ENCODE measurements at regions not wholly inside any gene's neighbourhood (a gene's known extent, or its start where the extent isn't known, plus 50 kb on each side); places are given as distances from the start of the nearest gene placed in this dataset.
"Not testable (repeated sequence)": the region's sequence is repeated elsewhere in the genome, so short reads cannot be mapped to it uniquely, and the experiment has no call there.

- H3K27me3 ChIP-seq (ENCODE audit: control insufficient read depth, insufficient read depth, low read length, poor library complexity, severe bottlenecking), result no peaks in the 10 kb centered on the region
- no peaks in the 10 kb centered on the region for H3K9me3 ChIP-seq (ENCODE audit: control insufficient read depth, low read length)
- no peak overlapping the region for H3K27ac ChIP-seq (ENCODE audit: insufficient read depth, low read depth, low read length, poor library complexity, severe bottlenecking)
- no peaks in the 10 kb centered on the region for H3K4me1 ChIP-seq (ENCODE audit: control insufficient read depth, insufficient read depth, low read length)
- H3K36me3 ChIP-seq (ENCODE audit: control insufficient read depth, insufficient read depth, low read length), result no peaks in the 10 kb centered on the region
- 92 to 98% methylated on average over 9 of the region's 9 CpGs for WGBS, 2 experiments
- H3K4me3 ChIP-seq (ENCODE audit: insufficient read depth, low read depth, low read length), result no peak overlapping the region
These were observed 528.2 kb downstream of the NR2F2 start for GRCh38 chr15:96858694-96859093.

DNA sequence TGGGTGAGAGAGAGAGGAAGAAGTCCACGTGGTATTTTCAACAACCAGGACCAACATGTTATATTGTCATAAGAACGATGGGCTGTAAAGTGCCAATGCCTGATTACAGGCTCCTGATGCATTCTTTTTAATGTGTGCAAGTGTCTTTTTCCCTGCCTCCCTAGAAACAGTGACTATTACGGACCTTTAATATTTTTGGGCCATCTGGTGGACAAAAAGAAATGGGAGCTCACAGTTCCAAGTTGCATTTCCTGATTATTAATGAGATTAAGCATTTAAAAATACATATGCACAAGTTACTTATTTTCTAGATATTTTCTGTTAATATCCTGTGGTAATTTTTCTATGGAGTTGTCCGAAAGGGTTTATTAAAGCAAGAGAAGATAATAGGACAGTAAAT lies 530.2 kb downstream of the NR2F2 start:
- 81 to 85% methylated on average over 4 of the region's 4 CpGs for WGBS, 2 experiments
- no peaks in the 10 kb centered on the region for H3K36me3 ChIP-seq (ENCODE audit: control insufficient read depth, insufficient read depth, low read length)
- no peaks in the 10 kb centered on the region for H3K4me1 ChIP-seq (ENCODE audit: control insufficient read depth, insufficient read depth, low read length)
- H3K4me3 ChIP-seq (ENCODE audit: insufficient read depth, low read depth, low read length), result no peak overlapping the region
- no peaks in the 10 kb centered on the region for H3K9me3 ChIP-seq (ENCODE audit: control insufficient read depth, low read length)
- no peak overlapping the region for H3K27ac ChIP-seq (ENCODE audit: insufficient read depth, low read depth, low read length, poor library complexity, severe bottlenecking)
- no peaks in the 10 kb centered on the region for H3K27me3 ChIP-seq (ENCODE audit: control insufficient read depth, insufficient read depth, low read length, poor library complexity, severe bottlenecking)

DNA sequence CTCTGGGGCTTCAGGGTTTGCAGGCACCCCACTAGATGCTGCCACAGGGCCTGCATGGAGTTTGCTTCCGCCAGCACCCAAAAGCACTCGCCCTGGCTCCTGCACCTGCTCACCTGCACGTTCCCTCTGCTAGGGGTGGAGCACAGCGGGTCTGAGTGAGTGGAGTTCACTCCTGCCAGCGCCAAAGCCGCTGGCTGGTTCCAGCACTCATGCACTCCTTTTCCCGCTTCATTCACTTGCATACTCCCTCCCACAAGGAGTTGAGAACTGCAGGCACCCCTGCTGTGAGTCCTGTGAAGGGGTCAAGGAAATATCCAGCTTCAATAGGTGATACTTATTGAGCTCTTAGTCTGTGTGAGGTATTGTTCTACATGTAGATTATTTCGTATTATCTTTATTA lies 537.5 kb downstream of the NR2F2 start:
- WGBS, 2 experiments, result 82 to 85% methylated on average over 7 of the region's 8 CpGs
- H3K36me3 ChIP-seq (ENCODE audit: control insufficient read depth, insufficient read depth, low read length), result no peaks in the 10 kb centered on the region
- H3K4me1 ChIP-seq (ENCODE audit: control insufficient read depth, insufficient read depth, low read length), result no peaks in the 10 kb centered on the region
- H3K27me3 ChIP-seq (ENCODE audit: control insufficient read depth, insufficient read depth, low read length, poor library complexity, severe bottlenecking), result no peaks in the 10 kb centered on the region
- no peak overlapping the region for H3K27ac ChIP-seq (ENCODE audit: insufficient read depth, low read depth, low read length, poor library complexity, severe bottlenecking)
- no peaks in the 10 kb centered on the region for H3K9me3 ChIP-seq (ENCODE audit: control insufficient read depth, low read length)
- no peak overlapping the region for H3K4me3 ChIP-seq (ENCODE audit: insufficient read depth, low read depth, low read length)

DNA sequence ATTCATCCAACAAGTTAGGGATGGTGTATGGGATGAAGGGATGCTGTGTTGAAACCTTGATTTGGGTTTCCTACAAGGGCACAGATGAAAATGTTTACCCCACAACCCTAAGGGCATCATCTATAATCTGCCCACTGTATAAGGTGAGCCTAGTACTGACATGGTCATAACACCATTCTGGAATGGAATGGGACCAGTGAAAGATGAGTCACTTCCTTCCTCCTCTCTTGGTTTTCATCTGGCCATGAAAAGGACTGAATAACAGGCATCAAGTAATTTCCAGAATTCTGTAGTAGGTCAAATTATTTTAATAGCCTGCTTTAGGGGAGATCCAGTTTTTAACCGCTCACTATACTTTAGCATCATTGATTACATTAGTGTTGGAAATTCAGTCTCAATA lies 538.6 kb downstream of the NR2F2 start:
- H3K4me1 ChIP-seq (ENCODE audit: control insufficient read depth, insufficient read depth, low read length), result no peaks in the 10 kb centered on the region
- H3K27ac ChIP-seq (ENCODE audit: insufficient read depth, low read depth, low read length, poor library complexity, severe bottlenecking), result no peak overlapping the region
- no peaks in the 10 kb centered on the region for H3K36me3 ChIP-seq (ENCODE audit: control insufficient read depth, insufficient read depth, low read length)
- no CpG with 5 or more reads among the region's 1 CpG for WGBS, 2 experiments
- no peaks in the 10 kb centered on the region for H3K27me3 ChIP-seq (ENCODE audit: control insufficient read depth, insufficient read depth, low read length, poor library complexity, severe bottlenecking)
- H3K4me3 ChIP-seq (ENCODE audit: insufficient read depth, low read depth, low read length), result no peak overlapping the region
- H3K9me3 ChIP-seq (ENCODE audit: control insufficient read depth, low read length), result no peaks in the 10 kb centered on the region

DNA sequence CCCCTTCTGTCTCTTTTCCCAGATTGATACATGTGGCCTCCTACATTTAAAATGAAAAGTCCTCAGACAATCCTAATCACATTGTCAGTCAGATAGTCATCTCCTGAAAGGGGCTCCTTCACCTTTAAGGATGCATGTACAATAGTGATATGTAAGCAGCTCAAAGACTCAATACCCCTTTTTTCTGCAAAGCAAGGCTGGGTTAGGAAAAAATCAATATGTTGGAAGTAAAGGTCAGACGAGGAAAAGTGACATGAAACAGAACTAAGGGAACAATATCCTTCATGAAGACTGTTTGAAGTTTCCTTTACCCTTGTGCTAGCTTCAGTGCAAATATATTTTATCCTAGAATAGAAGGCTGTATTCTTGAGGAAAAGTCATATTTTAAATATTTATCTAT lies 539.3 kb downstream of the NR2F2 start:
- no peaks in the 10 kb centered on the region for H3K4me1 ChIP-seq (ENCODE audit: control insufficient read depth, insufficient read depth, low read length)

GRCh38 chr15:96870580-96870979 lies 540.1 kb downstream of the NR2F2 start:
- WGBS, 2 experiments, result 85% methylated on average over 8 of the region's 8 CpGs
- H3K9me3 ChIP-seq (ENCODE audit: control insufficient read depth, low read length), result no peaks in the 10 kb centered on the region
- H3K36me3 ChIP-seq (ENCODE audit: control insufficient read depth, insufficient read depth, low read length), result no peaks in the 10 kb centered on the region
- no peaks in the 10 kb centered on the region for H3K27me3 ChIP-seq (ENCODE audit: control insufficient read depth, insufficient read depth, low read length, poor library complexity, severe bottlenecking)
- no peak overlapping the region for H3K27ac ChIP-seq (ENCODE audit: insufficient read depth, low read depth, low read length, poor library complexity, severe bottlenecking)
- H3K4me1 ChIP-seq (ENCODE audit: control insufficient read depth, insufficient read depth, low read length), result no peaks in the 10 kb centered on the region
- H3K4me3 ChIP-seq (ENCODE audit: insufficient read depth, low read depth, low read length), result no peak overlapping the region

More for the DNA sequence above, 539.3 kb downstream of the NR2F2 start:
- Histone ChIP-seq H3K27ac (ENCODE audit: insufficient read depth, low read depth, low read length, poor library complexity, severe bottlenecking) (no peak overlapping the region), H3K36me3 (ENCODE audit: control insufficient read depth, insufficient read depth, low read length) (no peaks in the 10 kb centered on the region), H3K27me3 (ENCODE audit: control insufficient read depth, insufficient read depth, low read length, poor library complexity, severe bottlenecking) (no peaks in the 10 kb centered on the region), H3K4me3 (ENCODE audit: insufficient read depth, low read depth, low read length) (no peak overlapping the region), H3K9me3 (ENCODE audit: control insufficient read depth, low read length) (no peaks in the 10 kb centered on the region)
- WGBS, 2 experiments, result 95 to 100% methylated on average over 1 of the region's 1 CpG

- not testable (repeated sequence) for H3K9me3 ChIP-seq (ENCODE audit: control insufficient read depth, low read length); H3K4me1 ChIP-seq (ENCODE audit: control insufficient read depth, insufficient read depth, low read length); H3K27ac ChIP-seq (ENCODE audit: insufficient read depth, low read depth, low read length, poor library complexity, severe bottlenecking); H3K4me3 ChIP-seq (ENCODE audit: insufficient read depth, low read depth, low read length); H3K27me3 ChIP-seq (ENCODE audit: control insufficient read depth, insufficient read depth, low read length, poor library complexity, severe bottlenecking); H3K36me3 ChIP-seq (ENCODE audit: control insufficient read depth, insufficient read depth, low read length)
- WGBS, 2 experiments, result 96% methylated on average over 6 of the region's 6 CpGs
These were observed 546.9 kb downstream of the NR2F2 start for GRCh38 chr15:96877442-96877841.

DNA sequence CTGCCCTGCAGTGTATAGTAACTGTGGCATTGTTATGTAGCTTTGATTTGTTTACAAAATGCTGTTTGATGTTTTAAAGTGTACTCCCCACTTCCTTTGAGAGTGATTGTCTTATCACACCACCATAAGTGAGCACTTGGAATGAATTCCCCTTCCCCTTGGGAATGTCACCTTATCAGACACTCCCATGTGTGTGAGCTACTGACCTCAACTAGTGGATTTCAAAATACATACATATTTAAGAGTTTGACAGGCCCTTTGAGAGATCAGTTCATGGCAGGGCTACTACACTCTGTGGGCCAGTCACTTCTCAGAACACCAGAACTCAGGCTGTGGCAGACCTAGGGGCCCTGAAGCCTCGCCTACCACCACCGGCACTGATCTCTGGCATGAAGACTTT lies 547.6 kb downstream of the NR2F2 start:
- Histone ChIP-seq H3K4me1 (ENCODE audit: control insufficient read depth, insufficient read depth, low read length) (no peaks in the 10 kb centered on the region), H3K36me3 (ENCODE audit: control insufficient read depth, insufficient read depth, low read length) (no peaks in the 10 kb centered on the region), H3K27me3 (ENCODE audit: control insufficient read depth, insufficient read depth, low read length, poor library complexity, severe bottlenecking) (no peaks in the 10 kb centered on the region), H3K27ac (ENCODE audit: insufficient read depth, low read depth, low read length, poor library complexity, severe bottlenecking) (no peak overlapping the region), H3K9me3 (ENCODE audit: control insufficient read depth, low read length) (no peaks in the 10 kb centered on the region), H3K4me3 (ENCODE audit: insufficient read depth, low read depth, low read length) (no peak overlapping the region)
- 97% methylated on average over 2 of the region's 2 CpGs for WGBS, 2 experiments

DNA sequence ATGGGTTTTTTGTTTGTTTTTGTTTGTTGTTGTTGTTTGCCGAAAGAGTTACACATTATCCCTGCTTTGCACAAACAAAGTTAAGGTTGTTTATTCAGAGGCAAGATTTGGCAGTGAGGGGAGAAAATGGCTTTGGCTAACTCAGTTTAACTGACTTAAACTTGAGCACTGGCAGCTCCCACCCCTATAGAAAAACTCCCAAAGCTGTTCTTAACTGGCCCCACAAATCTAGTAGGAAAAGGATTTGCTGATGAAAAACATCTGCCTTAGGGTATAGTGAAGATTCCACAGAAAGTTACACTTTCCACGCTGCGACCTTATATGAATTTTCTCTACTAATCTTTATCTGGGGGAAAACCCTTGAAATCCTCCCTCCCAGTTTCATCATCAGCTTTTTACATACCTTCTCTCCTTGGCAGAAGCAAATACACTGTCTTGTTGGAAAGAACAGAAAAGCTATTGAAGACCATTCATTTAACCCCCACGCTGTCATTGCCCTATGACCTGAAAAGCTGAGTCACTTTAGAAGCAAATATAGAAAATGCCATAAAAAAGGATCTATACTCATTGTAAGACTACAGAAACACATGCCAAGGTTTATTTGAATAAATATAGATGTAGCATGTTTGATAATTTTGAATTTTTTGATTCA lies 551.7 kb downstream of the NR2F2 start:
- H3K36me3 ChIP-seq (ENCODE audit: control insufficient read depth, insufficient read depth, low read length), result no peaks in the 10 kb centered on the region
- H3K4me3 ChIP-seq (ENCODE audit: insufficient read depth, low read depth, low read length), result no peak overlapping the region
- H3K27me3 ChIP-seq (ENCODE audit: control insufficient read depth, insufficient read depth, low read length, poor library complexity, severe bottlenecking), result no peaks in the 10 kb centered on the region
- no peaks in the 10 kb centered on the region for H3K9me3 ChIP-seq (ENCODE audit: control insufficient read depth, low read length)
- 93 to 94% methylated on average over 4 of the region's 4 CpGs for WGBS, 2 experiments
- H3K4me1 ChIP-seq (ENCODE audit: control insufficient read depth, insufficient read depth, low read length), result no peaks in the 10 kb centered on the region
- no peak overlapping the region for H3K27ac ChIP-seq (ENCODE audit: insufficient read depth, low read depth, low read length, poor library complexity, severe bottlenecking)

DNA sequence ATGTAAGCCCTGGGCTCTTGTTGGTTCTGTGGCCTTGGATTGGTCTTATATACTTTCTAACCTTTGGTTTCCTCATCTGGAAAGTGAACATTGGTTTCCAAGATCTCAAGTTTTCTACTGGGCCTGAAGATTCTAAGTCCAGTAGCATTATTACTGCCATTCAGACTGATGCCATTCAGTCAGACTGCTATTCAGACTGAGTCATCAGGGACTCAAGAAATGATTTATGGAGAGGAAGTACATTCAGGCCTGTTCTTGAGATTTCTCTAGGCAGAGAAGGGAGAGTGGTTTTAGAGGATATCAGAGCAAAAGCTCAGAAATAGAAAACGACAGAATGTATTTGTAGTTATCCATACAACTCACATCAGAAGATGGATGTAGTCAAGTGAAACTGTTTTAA lies 557.2 kb downstream of the NR2F2 start:
- H3K27me3 ChIP-seq (ENCODE audit: control insufficient read depth, insufficient read depth, low read length, poor library complexity, severe bottlenecking), result no peaks in the 10 kb centered on the region
- H3K4me1 ChIP-seq (ENCODE audit: control insufficient read depth, insufficient read depth, low read length), result peaks cover 1% of the 10 kb centered on the region
- H3K27ac ChIP-seq (ENCODE audit: insufficient read depth, low read depth, low read length, poor library complexity, severe bottlenecking), result no peak overlapping the region
- H3K9me3 ChIP-seq (ENCODE audit: control insufficient read depth, low read length), result no peaks in the 10 kb centered on the region
- no peak overlapping the region for H3K4me3 ChIP-seq (ENCODE audit: insufficient read depth, low read depth, low read length)
- H3K36me3 ChIP-seq (ENCODE audit: control insufficient read depth, insufficient read depth, low read length), result no peaks in the 10 kb centered on the region
- 100% methylated on average over 1 of the region's 1 CpG; no CpG with 5 or more reads in 1 of the 2 experiments for WGBS, 2 experiments

GRCh38 chr15:96888764-96889163 lies 558.3 kb downstream of the NR2F2 start:
- no peak overlapping the region for H3K27ac ChIP-seq (ENCODE audit: insufficient read depth, low read depth, low read length, poor library complexity, severe bottlenecking)
- 81 to 95% methylated on average over 1 of the region's 1 CpG for WGBS, 2 experiments
- H3K9me3 ChIP-seq (ENCODE audit: control insufficient read depth, low read length), result no peaks in the 10 kb centered on the region
- no peak overlapping the region for H3K4me3 ChIP-seq (ENCODE audit: insufficient read depth, low read depth, low read length)
- H3K36me3 ChIP-seq (ENCODE audit: control insufficient read depth, insufficient read depth, low read length), result no peaks in the 10 kb centered on the region
- no peaks in the 10 kb centered on the region for H3K27me3 ChIP-seq (ENCODE audit: control insufficient read depth, insufficient read depth, low read length, poor library complexity, severe bottlenecking)
- H3K4me1 ChIP-seq (ENCODE audit: control insufficient read depth, insufficient read depth, low read length), result peaks cover 7% of the 10 kb centered on the region
